HG03175 (cell line): ENCODE measurements at regions not wholly inside any gene's neighbourhood (a gene's known extent, or its start where the extent isn't known, plus 50 kb on each side); places are given as distances from the start of the nearest gene placed in this dataset.

ENCODE experiments used
- ATAC-seq: cut with Tn5 transposase; IDR thresholded peaks from one replicate; pipeline ENCODE4 v1.9.1; 2021; ENCODE audit warnings: mild to moderate bottlenecking, moderate library complexity; ENCODE audit not compliant: unreplicated experiment

GRCh38 chr5:165829504-165829903 is 2324.1 kb downstream of the MAT2B start:
- ATAC-seq, result no peak

- ATAC-seq, result no peak
Observed at GRCh38 chr5:165834891-165835290, 2329.5 kb downstream of the MAT2B start.

- ATAC-seq, result no peak
Observed at GRCh38 chr5:165836046-165836445, 2330.6 kb downstream of the MAT2B start.

GRCh38 chr5:165837286-165837685 is 2331.9 kb downstream of the MAT2B start:
- ATAC-seq, result no peak

GRCh38 chr5:165844571-165844970 is 2339.2 kb downstream of the MAT2B start:
- no peak for ATAC-seq

GRCh38 chr5:165858118-165858517 is 2352.7 kb downstream of the MAT2B start:
- no peak for ATAC-seq

- no peak for ATAC-seq
Observed at GRCh38 chr5:165859251-165859650, 2353.8 kb downstream of the MAT2B start.

- ATAC-seq, result no peak
Observed at GRCh38 chr5:165863239-165863638, 2357.8 kb downstream of the MAT2B start.

- no peak for ATAC-seq
Observed at GRCh38 chr5:165871291-165871690, 2365.9 kb downstream of the MAT2B start.

- no peak for ATAC-seq
Observed at GRCh38 chr5:165874851-165875250, 2369.4 kb downstream of the MAT2B start.

- ATAC-seq, result no peak
Observed at GRCh38 chr5:165876538-165876937, 2371.1 kb downstream of the MAT2B start.

GRCh38 chr5:165877475-165877874 is 2372.1 kb downstream of the MAT2B start:
- no peak for ATAC-seq

GRCh38 chr5:165881259-165881658 is 2375.8 kb downstream of the MAT2B start:
- no peak for ATAC-seq

- no peak for ATAC-seq
Observed at GRCh38 chr5:165882099-165882498, 2376.7 kb downstream of the MAT2B start.

GRCh38 chr5:165885623-165886350 is 2380.4 kb downstream of the MAT2B start:
- ATAC-seq, result no peak

- no peak for ATAC-seq
Observed at GRCh38 chr5:165887147-165887546, 2381.7 kb downstream of the MAT2B start.

GRCh38 chr5:165892383-165892782 is 2387.0 kb downstream of the MAT2B start:
- ATAC-seq, result no peak

- ATAC-seq, result no peak
Observed at GRCh38 chr5:165894916-165895315, 2389.5 kb downstream of the MAT2B start.

- ATAC-seq, result no peak
Observed at GRCh38 chr5:165903835-165904234, 2387.6 kb upstream of the WWC1 start.

- no peak for ATAC-seq
Observed at GRCh38 chr5:165906871-165907270, 2384.6 kb upstream of the WWC1 start.

GRCh38 chr5:165913059-165913458 is 2378.4 kb upstream of the WWC1 start:
- ATAC-seq, result no peak

- ATAC-seq, result no peak
Observed at GRCh38 chr5:165914456-165914855, 2377.0 kb upstream of the WWC1 start.

GRCh38 chr5:165919196-165919595 is 2372.2 kb upstream of the WWC1 start:
- no peak for ATAC-seq
